ENCODE measurements at regions not wholly inside any gene's neighbourhood (a gene's known extent, or its start where the extent isn't known, plus 50 kb on each side); places are given as distances from the start of the nearest gene placed in this dataset.
A peak's percentile ranks its signal among the peaks of the same experiment; 100 is the strongest.
"Not testable (repeated sequence)": the region's sequence is repeated elsewhere in the genome, so short reads cannot be mapped to it uniquely, and the experiment has no call there.

GRCh38 chr12:87618199-87618598, 411.0 kb downstream of the C12orf50 start:
- in situ Hi-C loops (cut with HindIII; ENCODE audit: low pct_unique_long_range_greater_than_20kb, low sequenced_read_pairs): no loop called here
- no peak for DNase-seq (ENCODE audit: low read depth in 1 of 2, low spot score in 1 of 2)
- TF ChIP-seq JUND (IDR thresholded peaks at IDR 0.05; ENCODE audit: low read depth): no peak

GRCh38 chr12:87612996-87613395, 416.2 kb downstream of the C12orf50 start:
- TF ChIP-seq JUND (IDR thresholded peaks at IDR 0.05; ENCODE audit: low read depth): no peak
- no peak for DNase-seq (ENCODE audit: low read depth in 1 of 2, low spot score in 1 of 2)
- in situ Hi-C loops (cut with HindIII; ENCODE audit: low pct_unique_long_range_greater_than_20kb, low sequenced_read_pairs): no loop called here

- in situ Hi-C loops (cut with HindIII; ENCODE audit: low pct_unique_long_range_greater_than_20kb, low sequenced_read_pairs): no loop called here
- DNase-seq (ENCODE audit: low read depth in 1 of 2, low spot score in 1 of 2): no peak
- no peak for TF ChIP-seq JUND (IDR thresholded peaks at IDR 0.05; ENCODE audit: low read depth)
Observed at GRCh38 chr12:87608321-87608720, 420.9 kb downstream of the C12orf50 start.

- TF ChIP-seq JUND (IDR thresholded peaks at IDR 0.05; ENCODE audit: low read depth): no peak
Observed at GRCh38 chr12:87603727-87604126, 425.5 kb downstream of the C12orf50 start.

GRCh38 chr12:87599459-87599858, 429.7 kb downstream of the C12orf50 start:
- DNase-seq (ENCODE audit: low read depth in 1 of 2, low spot score in 1 of 2): no peak
- in situ Hi-C loops (cut with HindIII; ENCODE audit: low pct_unique_long_range_greater_than_20kb, low sequenced_read_pairs): no loop called here
- no peak for TF ChIP-seq JUND (IDR thresholded peaks at IDR 0.05; ENCODE audit: low read depth)

More at GRCh38 chr12:87603727-87604126, 425.5 kb downstream of the C12orf50 start:
- no peak for DNase-seq (ENCODE audit: low read depth in 1 of 2, low spot score in 1 of 2)
- in situ Hi-C loops (cut with HindIII; ENCODE audit: low pct_unique_long_range_greater_than_20kb, low sequenced_read_pairs): no loop called here

- no peak for DNase-seq (ENCODE audit: low read depth in 1 of 2, low spot score in 1 of 2)
- in situ Hi-C loops (cut with HindIII; ENCODE audit: low pct_unique_long_range_greater_than_20kb, low sequenced_read_pairs): no loop called here
- no peak for TF ChIP-seq JUND (IDR thresholded peaks at IDR 0.05; ENCODE audit: low read depth)
Observed at GRCh38 chr12:87597114-87597513, 432.1 kb downstream of the C12orf50 start.

GRCh38 chr12:87596636-87597035, 432.6 kb downstream of the C12orf50 start:
- in situ Hi-C loops (cut with HindIII; ENCODE audit: low pct_unique_long_range_greater_than_20kb, low sequenced_read_pairs): no loop called here
- no peak for TF ChIP-seq JUND (IDR thresholded peaks at IDR 0.05; ENCODE audit: low read depth)
- no peak for DNase-seq (ENCODE audit: low read depth in 1 of 2, low spot score in 1 of 2)

- TF ChIP-seq JUND (IDR thresholded peaks at IDR 0.05; ENCODE audit: low read depth): no peak
- in situ Hi-C loops (cut with HindIII; ENCODE audit: low pct_unique_long_range_greater_than_20kb, low sequenced_read_pairs): no loop called here
Observed at GRCh38 chr12:87596134-87596533, 433.1 kb downstream of the C12orf50 start.

GRCh38 chr12:87585882-87586557, 443.2 kb downstream of the C12orf50 start:
- in situ Hi-C loops (cut with HindIII; ENCODE audit: low pct_unique_long_range_greater_than_20kb, low sequenced_read_pairs): no loop called here
- DNase-seq (ENCODE audit: low read depth in 1 of 2, low spot score in 1 of 2): no peak
- no peak for TF ChIP-seq JUND (IDR thresholded peaks at IDR 0.05; ENCODE audit: low read depth)

More at GRCh38 chr12:87596134-87596533, 433.1 kb downstream of the C12orf50 start:
- no peak for DNase-seq (ENCODE audit: low read depth in 1 of 2, low spot score in 1 of 2)

GRCh38 chr12:87579091-87579490, 450.1 kb downstream of the C12orf50 start:
- in situ Hi-C loops (cut with HindIII; ENCODE audit: low pct_unique_long_range_greater_than_20kb, low sequenced_read_pairs): not testable (repeated sequence)
- peak in 1 of 2 experiments; percentile 65 for DNase-seq (ENCODE audit: low read depth in 1 of 2, low spot score in 1 of 2)

- in situ Hi-C loops (cut with HindIII; ENCODE audit: low pct_unique_long_range_greater_than_20kb, low sequenced_read_pairs): no loop called here
- DNase-seq (ENCODE audit: low read depth in 1 of 2, low spot score in 1 of 2): no peak
- TF ChIP-seq JUND (IDR thresholded peaks at IDR 0.05; ENCODE audit: low read depth): no peak
Observed at GRCh38 chr12:87575906-87576305, 453.3 kb downstream of the C12orf50 start.

- peak in 1 of 2 experiments; percentile 36 for DNase-seq (ENCODE audit: low read depth in 1 of 2, low spot score in 1 of 2)
- in situ Hi-C loops (cut with HindIII; ENCODE audit: low pct_unique_long_range_greater_than_20kb, low sequenced_read_pairs): not testable (repeated sequence)
Observed at GRCh38 chr12:87566918-87567317, 462.3 kb downstream of the C12orf50 start.

- no peak for TF ChIP-seq JUND (IDR thresholded peaks at IDR 0.05; ENCODE audit: low read depth)
- DNase-seq (ENCODE audit: low read depth in 1 of 2, low spot score in 1 of 2): no peak
- in situ Hi-C loops (cut with HindIII; ENCODE audit: low pct_unique_long_range_greater_than_20kb, low sequenced_read_pairs): no loop called here
Observed at GRCh38 chr12:87556985-87557384, 472.2 kb downstream of the C12orf50 start.

- DNase-seq (ENCODE audit: low read depth in 1 of 2, low spot score in 1 of 2); in situ Hi-C loops (cut with HindIII; ENCODE audit: low pct_unique_long_range_greater_than_20kb, low sequenced_read_pairs): not testable (repeated sequence)
Observed at GRCh38 chr12:87531213-87531612, 498.0 kb downstream of the C12orf50 start.
